ENCODE measurements at regions not wholly inside any gene's neighbourhood (a gene's known extent, or its start where the extent isn't known, plus 50 kb on each side); places are given as distances from the start of the nearest gene placed in this dataset.
"Not testable (repeated sequence)": the region's sequence is repeated elsewhere in the genome, so short reads cannot be mapped to it uniquely, and the experiment has no call there.

DNA sequence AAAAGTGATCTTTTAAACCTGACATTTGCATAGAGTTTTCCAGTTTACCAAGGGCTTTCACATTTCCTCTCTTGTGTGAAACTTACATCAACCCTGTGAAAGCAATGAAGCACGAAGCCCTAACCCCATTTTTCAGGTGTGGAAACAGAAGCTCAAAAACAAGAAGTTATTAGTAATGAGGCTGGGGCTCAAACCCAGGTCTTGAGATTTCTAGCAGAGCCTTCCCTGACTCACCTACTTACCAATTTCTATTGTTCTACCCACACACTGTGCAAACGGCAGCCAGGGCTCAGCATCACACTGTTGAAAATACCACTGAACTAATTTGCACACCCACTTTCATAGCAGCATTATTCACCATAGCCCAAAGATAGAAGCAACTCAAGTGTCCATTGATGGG, 117.8 kb upstream of the IGF1R start:
- no peak for DNase-seq

- no peak for DNase-seq
These were observed 116.3 kb upstream of the IGF1R start for GRCh38 chr15:98532063-98532462.

DNA sequence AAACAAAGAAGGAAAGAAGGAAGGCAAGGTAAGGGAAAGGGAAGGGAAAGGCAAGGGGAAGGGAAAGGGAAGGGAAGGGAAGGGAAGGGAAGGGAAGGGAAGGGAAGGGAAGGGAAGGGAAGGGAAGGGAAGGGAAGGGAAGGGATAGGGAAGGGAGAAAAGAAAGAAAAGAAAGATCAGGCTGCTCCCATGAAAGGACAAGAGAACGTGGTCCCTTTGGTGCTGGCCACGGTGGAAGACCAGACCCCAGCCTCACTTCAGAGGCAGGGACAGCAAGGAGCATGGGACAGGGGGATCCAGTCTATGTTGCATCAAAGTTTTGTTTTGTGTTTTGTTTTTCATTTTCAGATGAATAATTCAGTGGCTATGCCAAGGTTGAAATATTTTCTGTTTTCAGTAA, 111.4 kb upstream of the IGF1R start:
- no peak for DNase-seq

DNA sequence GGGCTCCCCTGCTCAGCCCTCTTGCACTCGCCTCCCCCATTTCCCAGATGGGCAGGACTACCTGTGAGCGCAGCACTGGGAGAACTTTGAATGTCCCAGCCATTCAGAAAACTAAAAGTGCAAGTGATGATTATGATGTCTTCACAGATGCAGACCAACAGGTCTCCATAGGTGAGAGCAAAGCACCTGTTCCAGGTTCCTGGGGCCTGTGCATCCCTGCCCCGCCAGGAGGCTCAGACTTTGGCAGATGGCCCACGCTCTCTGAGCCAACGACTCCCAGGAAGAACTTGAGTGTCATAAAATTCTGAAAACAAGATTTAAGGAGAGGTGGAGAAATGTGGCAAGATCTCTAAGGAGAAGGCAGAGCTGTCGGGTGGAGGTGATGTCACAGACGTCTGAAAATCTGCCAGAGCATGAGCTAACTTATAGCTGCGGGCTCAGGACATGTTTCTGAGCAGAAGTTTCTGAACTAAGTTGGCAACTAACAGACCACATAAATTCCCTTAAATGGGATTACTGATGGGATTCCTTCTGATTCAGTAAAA, 110.8 kb upstream of the IGF1R start:
- DNase-seq: no peak

DNA sequence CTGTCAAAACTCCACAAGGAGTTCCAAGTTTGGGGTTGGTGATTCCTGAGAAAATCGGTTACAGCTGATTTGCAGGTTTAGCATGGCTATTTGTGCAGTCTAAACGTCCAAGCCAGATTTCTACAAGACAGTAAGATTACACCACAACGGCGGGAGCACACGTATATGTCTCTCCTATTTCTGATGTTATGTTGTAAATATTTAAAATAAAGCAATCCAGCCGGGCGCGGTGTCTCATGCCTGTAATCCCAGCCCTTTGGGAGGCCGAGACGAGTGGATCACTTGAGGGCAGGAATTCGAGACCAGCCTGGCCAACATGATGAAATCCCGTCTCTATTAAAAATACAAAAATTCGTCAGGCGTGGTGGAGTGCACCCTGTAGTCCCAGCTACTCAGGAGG, 106.8 kb upstream of the IGF1R start:
- DNase-seq: no peak

- DNase-seq: no peak
These were observed 105.1 kb upstream of the IGF1R start for GRCh38 chr15:98543237-98543636.

DNA sequence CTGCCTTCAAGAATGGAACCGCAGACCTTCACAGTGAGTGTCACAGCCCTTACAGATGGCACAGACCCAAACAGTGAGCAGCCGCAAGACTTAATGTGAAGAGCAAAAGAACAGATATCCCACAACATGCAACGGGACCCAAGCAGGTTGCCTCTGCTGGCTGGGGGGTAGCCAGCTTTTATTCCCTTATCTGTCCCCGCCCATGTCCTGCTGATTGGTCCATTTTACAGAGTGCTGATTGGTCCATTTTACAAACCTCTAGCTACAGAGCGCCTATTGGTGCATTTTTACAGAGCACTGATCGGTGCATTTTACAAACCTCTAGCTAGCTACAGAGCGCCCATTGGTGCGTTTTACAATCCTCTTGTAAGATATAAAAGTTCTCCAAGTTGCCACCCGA, 102.0 kb upstream of the IGF1R start:
- no peak for DNase-seq

DNA sequence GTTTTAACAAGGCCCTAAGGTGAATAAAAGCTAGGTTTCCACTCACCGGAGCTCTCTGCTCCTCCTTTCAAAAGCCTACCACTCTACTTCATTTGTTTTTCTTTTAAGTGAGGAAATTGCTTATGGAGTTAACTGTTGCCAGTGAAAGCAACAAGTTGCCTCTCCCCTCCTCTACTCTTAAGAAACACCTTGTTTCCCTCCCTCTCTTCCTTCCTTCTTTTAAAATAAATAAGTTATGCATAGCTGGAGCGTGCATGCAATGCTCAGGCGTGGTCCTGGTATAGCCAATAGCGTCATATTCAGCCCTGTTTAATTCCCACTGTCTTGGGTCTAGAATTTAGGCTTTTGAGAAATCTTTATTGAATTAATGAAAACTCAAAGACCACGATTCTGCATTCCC, 101.1 kb upstream of the IGF1R start:
- DNase-seq: no peak

- no peak for DNase-seq
These were observed 100.6 kb upstream of the IGF1R start for GRCh38 chr15:98547741-98548138.

DNA sequence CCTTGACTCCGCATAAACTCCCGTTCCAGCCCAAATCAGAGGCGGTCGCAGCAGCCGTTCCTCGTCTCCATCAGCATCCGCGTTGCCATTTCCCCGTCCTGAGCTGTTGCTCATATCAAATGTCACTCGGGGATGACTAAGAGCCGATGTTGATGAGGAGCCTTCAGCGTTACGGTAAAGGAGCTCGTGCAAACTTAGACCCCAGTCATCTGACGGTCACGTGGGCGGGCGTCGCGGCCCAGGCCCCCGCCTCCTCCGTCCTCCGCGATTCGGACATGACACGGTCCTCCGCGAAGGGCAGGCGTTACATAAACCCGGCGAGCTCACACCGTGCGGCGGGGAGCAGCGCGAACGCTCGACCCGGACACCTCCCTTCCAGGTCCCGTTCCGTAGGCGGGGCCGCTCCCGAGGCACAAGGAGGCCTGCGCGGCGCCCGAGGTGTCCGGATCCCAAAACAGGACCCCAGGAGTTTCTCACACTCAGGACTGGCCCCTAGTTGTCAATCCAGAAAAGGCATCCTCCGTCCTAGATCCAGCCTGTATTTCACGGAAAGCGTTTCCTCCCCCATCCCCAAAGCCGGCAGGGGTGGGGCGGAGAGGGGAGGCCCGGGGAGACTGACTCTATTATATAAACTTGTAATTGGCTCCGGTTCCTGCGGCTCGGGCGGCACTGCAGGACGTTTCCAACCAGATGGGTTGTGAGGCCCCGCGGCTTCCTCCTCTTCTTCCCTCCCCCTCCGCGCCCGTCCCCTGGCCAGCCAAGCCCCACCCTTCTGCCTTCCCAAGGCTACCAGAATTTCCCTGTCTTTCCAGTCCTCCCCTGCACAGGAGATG, 100.0 kb upstream of the IGF1R start:
- DNase-seq: peak; percentile 8

- no peak for DNase-seq
These were observed 99.3 kb upstream of the IGF1R start for GRCh38 chr15:98549003-98549402.

- DNase-seq: no peak
These were observed 98.6 kb upstream of the IGF1R start for GRCh38 chr15:98549741-98550140.

GRCh38 chr15:98550363-98550762, 98.0 kb upstream of the IGF1R start:
- not testable (repeated sequence) for DNase-seq

GRCh38 chr15:98551936-98552562, 96.3 kb upstream of the IGF1R start:
- no peak for DNase-seq

DNA sequence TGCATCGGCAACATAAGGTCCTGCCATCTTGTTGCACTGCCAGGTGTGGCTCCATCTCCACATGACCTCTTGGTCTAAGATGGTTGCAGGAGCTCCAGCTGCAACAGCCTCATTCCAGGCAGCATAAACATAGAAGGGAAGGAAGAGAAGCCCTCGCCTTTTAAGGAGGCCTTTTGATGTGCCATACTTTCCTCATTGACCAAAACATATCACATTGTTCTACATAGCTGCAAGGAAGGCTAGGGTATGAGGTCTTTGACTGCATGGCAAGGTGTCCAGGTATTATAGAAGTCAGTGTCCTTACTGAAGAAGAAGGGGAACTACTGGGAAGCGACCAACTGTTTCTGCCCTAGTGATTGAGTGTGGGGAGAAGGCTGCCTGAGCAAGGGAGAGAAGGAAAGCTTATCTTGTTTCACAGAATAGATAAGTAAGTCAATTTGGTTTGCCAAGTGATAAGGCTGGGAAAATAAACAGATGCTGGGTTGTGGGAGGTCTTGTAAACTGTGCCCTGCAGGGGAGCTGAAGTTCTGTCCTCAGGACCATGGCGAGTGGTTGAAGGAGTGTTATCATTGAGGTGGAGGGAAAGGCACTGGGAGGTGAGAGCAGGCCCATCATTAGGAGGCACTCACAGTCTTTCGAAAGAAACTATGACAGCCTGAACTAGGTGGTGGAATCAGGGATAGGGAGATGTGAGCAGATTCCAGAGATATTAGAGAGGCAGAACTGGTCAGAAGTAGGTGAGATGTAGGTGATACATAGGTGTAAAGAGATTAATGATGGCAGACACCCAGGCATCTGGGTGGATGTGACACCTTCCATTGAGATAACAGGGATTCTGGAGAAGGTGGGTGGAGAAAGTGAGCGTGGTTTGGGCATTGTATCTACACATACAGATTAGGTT, 93.8 kb upstream of the IGF1R start:
- DNase-seq: no peak

GRCh38 chr15:98555173-98555515, 93.2 kb upstream of the IGF1R start:
- DNase-seq: no peak

- no peak for DNase-seq
These were observed 92.0 kb upstream of the IGF1R start for GRCh38 chr15:98556321-98556720.

DNA sequence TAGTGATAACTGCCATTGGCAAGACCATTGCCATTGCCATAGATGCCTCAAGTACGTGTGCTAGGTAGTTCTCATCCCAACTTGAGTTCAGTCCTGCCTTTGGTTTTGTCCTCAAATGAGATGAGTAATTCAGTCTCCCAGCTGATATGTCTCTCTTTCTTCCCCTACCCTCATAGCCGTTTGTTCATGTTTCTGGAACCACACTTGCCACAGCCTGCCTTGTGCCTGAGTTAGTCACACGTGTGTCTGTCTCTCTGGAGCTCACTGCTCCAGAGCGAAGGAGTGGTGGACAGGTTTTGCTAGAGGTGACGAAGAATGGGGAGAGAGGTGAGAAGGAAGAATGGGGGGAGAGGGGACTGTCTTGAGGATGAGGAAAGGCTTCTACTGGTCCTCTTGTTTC, 88.0 kb upstream of the IGF1R start:
- DNase-seq: no peak

DNA sequence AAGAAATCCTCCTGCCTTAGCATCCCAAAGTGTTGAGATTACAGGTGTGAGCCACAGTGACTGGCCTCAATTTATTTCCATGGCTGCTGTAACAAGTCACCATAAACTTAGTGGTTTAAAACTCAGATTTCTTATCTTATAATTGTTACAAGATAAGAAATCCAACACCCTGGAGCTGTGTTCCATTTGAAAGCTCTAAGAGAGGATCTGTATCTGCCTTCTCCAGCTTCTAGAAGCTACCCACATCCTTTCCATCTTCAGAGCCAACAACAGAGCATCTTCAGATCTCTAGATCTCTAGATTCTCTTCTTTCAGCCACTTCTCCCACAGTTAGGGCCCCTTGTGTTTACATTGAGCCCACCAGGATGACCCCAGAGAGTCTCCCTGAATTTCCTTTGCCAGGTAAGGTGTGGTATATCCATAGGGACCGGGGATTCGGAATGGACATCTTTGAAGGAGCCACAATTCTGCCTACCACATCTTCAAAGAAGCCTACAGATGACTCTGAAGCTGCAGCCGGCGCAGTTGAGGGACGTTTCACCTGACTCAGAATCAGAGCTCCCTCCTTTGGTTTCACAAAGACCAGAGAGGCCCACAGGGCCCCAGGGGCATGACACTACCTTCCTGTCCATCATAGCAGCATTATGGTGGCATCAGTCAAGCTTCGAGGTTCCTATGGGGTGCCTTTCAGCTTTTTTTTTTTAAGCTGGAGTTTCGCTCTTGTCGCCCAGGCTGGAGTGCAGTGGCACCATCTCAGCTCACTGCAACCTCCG, 87.0 kb upstream of the IGF1R start:
- no peak for DNase-seq

GRCh38 chr15:98562331-98562937, 85.9 kb upstream of the IGF1R start:
- no peak for DNase-seq

GRCh38 chr15:98565566-98565965, 82.8 kb upstream of the IGF1R start:
- DNase-seq: no peak

DNA sequence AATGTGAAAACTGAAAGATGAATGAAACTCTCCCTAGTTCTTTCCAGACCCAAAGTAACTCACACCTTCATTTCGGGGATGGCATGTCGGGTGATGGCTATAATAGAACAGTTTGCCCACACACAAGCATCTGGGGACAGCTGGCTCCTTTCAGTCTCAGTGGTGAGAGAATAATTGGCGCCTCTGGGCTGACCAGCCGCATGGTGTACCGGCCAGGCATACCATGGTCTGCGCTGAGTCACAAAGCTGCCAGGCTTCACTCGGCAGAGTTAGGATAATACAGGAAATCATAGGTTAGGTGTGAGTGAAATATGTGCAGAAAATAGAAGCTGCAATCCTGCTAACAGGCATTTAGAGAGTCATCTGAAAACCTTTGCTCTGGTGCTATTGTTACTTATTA, 80.4 kb upstream of the IGF1R start:
- no peak for DNase-seq

Data from NCI-H2171 (cell line).